ENCODE measurements at regions not wholly inside any gene's neighbourhood (a gene's known extent, or its start where the extent isn't known, plus 50 kb on each side); places are given as distances from the start of the nearest gene placed in this dataset.

- no peaks in the 10 kb centered on the region for H3K4me1 ChIP-seq
- intact Hi-C loops (cut with DNase I): loop anchor here in 2 of 10 donors (10.0 kb wide), 2 partner anchors 55 to 835 kb away; partner anchors contain the start of gene DMRTA1 (in 1 of the 2)
- H3K27ac ChIP-seq: no peak overlapping the region
- WGBS, 2 donors: 73 to 78% methylated on average over 1 of the region's 1 CpG
- DNase-seq: no peak
- TF ChIP-seq CTCF (IDR thresholded peaks at IDR 0.05): no peak
- H3K36me3 ChIP-seq: no peaks in the 10 kb centered on the region
- no peak overlapping the region for H3K4me3 ChIP-seq
- no peaks in the 10 kb centered on the region for H3K9me3 ChIP-seq
- ATAC-seq: no peak
- peaks cover 0 to 4% (median 0%) of the 10 kb centered on the region in 7 donors for H3K27me3 ChIP-seq
Observed at GRCh38 chr9:21609506-21609905, 127.4 kb upstream of the IFNE start.

DNA sequence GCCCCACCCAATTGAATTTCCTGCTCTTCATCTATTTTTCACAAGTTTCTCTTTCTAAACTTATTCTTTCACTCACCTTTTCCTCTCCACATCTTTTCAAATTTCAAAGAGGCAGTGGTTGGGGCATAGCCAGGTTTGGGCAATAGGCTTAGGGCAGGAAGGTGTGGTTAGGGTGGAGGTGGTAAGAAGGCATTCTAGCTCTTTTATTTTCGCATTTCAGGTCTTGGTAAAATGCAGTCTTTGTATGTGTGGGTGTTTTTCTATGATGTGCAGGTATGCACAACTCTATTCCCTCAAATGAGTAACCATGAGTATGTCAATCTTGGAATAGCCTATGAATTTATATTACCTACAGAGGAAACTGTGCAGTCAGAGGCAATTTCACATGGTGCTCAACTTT lies 129.8 kb upstream of the IFNE start:
- WGBS, 2 donors: 70 to 72% methylated on average over 1 of the region's 1 CpG
- Histone ChIP-seq H3K4me1 (no peaks in the 10 kb centered on the region), H3K4me3 (no peak overlapping the region), H3K27ac (no peak overlapping the region), H3K27me3 (peaks cover 0 to 4% (median 0%) of the 10 kb centered on the region in 7 donors), H3K9me3 (no peaks in the 10 kb centered on the region), H3K36me3 (no peaks in the 10 kb centered on the region)
- intact Hi-C loops (cut with DNase I): no loop called here
- DNase-seq: no peak
- ATAC-seq: no peak
- no peak for TF ChIP-seq CTCF (IDR thresholded peaks at IDR 0.05)

- DNase-seq (no peak), ATAC-seq (no peak)
- Histone ChIP-seq H3K36me3 (no peaks in the 10 kb centered on the region), H3K27ac (no peak overlapping the region), H3K9me3 (no peaks in the 10 kb centered on the region), H3K27me3 (peaks cover 0 to 9% (median 0%) of the 10 kb centered on the region in 7 donors), H3K4me1 (no peaks in the 10 kb centered on the region), H3K4me3 (no peak overlapping the region)
- WGBS, 2 donors: 31 to 37% methylated on average over 1 of the region's 1 CpG
- TF ChIP-seq CTCF (IDR thresholded peaks at IDR 0.05): no peak
- intact Hi-C loops (cut with DNase I): no loop called here
Observed at GRCh38 chr9:21615018-21615417, 132.9 kb upstream of the IFNE start.

- no peaks in the 10 kb centered on the region for H3K4me1 ChIP-seq
- no peak overlapping the region for H3K4me3 ChIP-seq
- TF ChIP-seq CTCF (IDR thresholded peaks at IDR 0.05): no peak
- DNase-seq (no peak), ATAC-seq (no peak)
- intact Hi-C loops (cut with DNase I): no loop called here
- 68 to 73% methylated on average over 4 of the region's 4 CpGs for WGBS, 2 donors
- peaks cover 0 to 9% (median 0%) of the 10 kb centered on the region in 7 donors for H3K27me3 ChIP-seq
- no peak overlapping the region for H3K27ac ChIP-seq
- no peaks in the 10 kb centered on the region for H3K9me3 ChIP-seq
- H3K36me3 ChIP-seq: no peaks in the 10 kb centered on the region
Observed at GRCh38 chr9:21615446-21615845, 133.3 kb upstream of the IFNE start.

Measured in heart right ventricle (tissue), 16 donors.